ENCODE measurements at regions not wholly inside any gene's neighbourhood (a gene's known extent, or its start where the extent isn't known, plus 50 kb on each side); places are given as distances from the start of the nearest gene placed in this dataset.
"Not testable (repeated sequence)": the region's sequence is repeated elsewhere in the genome, so short reads cannot be mapped to it uniquely, and the experiment has no call there.

- no peak for DNase-seq (ENCODE audit: low read depth)
Measured at GRCh38 chr12:115898670-115899069, 378.8 kb downstream of the MED13L start.

- no peak for DNase-seq (ENCODE audit: low read depth)
Measured at GRCh38 chr12:115897729-115898128, 379.8 kb downstream of the MED13L start.

- DNase-seq (ENCODE audit: low read depth), result no peak
Measured at GRCh38 chr12:115895247-115895646, 382.2 kb downstream of the MED13L start.

- no peak for DNase-seq (ENCODE audit: low read depth)
Measured at GRCh38 chr12:115891556-115892164, 385.8 kb downstream of the MED13L start.

- DNase-seq (ENCODE audit: low read depth), result no peak
Measured at GRCh38 chr12:115886666-115887065, 390.8 kb downstream of the MED13L start.

GRCh38 chr12:115885040-115885690 lies 392.3 kb downstream of the MED13L start:
- DNase-seq (ENCODE audit: low read depth), result no peak

- DNase-seq (ENCODE audit: low read depth), result no peak
Measured at GRCh38 chr12:115882936-115883335, 394.6 kb downstream of the MED13L start.

- DNase-seq (ENCODE audit: low read depth), result no peak
Measured at GRCh38 chr12:115880238-115880637, 397.3 kb downstream of the MED13L start.

- DNase-seq (ENCODE audit: low read depth), result no peak
Measured at GRCh38 chr12:115879354-115879753, 398.1 kb downstream of the MED13L start.

- DNase-seq (ENCODE audit: low read depth), result no peak
Measured at GRCh38 chr12:115873451-115874082, 403.9 kb downstream of the MED13L start.

GRCh38 chr12:115872919-115873357 lies 404.6 kb downstream of the MED13L start:
- peak; percentile 48 for DNase-seq (ENCODE audit: low read depth)

- DNase-seq (ENCODE audit: low read depth), result no peak
Measured at GRCh38 chr12:115872212-115872611, 405.3 kb downstream of the MED13L start.

GRCh38 chr12:115871714-115872113 lies 405.8 kb downstream of the MED13L start:
- DNase-seq (ENCODE audit: low read depth), result peak; percentile 2

- no peak for DNase-seq (ENCODE audit: low read depth)
Measured at GRCh38 chr12:115870510-115870909, 407.0 kb downstream of the MED13L start.

GRCh38 chr12:115870021-115870420 lies 407.5 kb downstream of the MED13L start:
- no peak for DNase-seq (ENCODE audit: low read depth)

GRCh38 chr12:115869604-115870003 lies 407.9 kb downstream of the MED13L start:
- no peak for DNase-seq (ENCODE audit: low read depth)

- DNase-seq (ENCODE audit: low read depth), result no peak
Measured at GRCh38 chr12:115868624-115869023, 408.9 kb downstream of the MED13L start.

GRCh38 chr12:115867854-115868253 lies 409.6 kb downstream of the MED13L start:
- no peak for DNase-seq (ENCODE audit: low read depth)

- no peak for DNase-seq (ENCODE audit: low read depth)
Measured at GRCh38 chr12:115866909-115867525, 410.5 kb downstream of the MED13L start.

- DNase-seq (ENCODE audit: low read depth), result not testable (repeated sequence)
Measured at GRCh38 chr12:115866281-115866680, 411.2 kb downstream of the MED13L start.

GRCh38 chr12:115864396-115864795 lies 413.1 kb downstream of the MED13L start:
- DNase-seq (ENCODE audit: low read depth), result no peak

GRCh38 chr12:115860619-115861018 lies 416.9 kb downstream of the MED13L start:
- DNase-seq (ENCODE audit: low read depth), result no peak

- no peak for DNase-seq (ENCODE audit: low read depth)
Measured at GRCh38 chr12:115859231-115859630, 418.3 kb downstream of the MED13L start.
